Osteocyte (in vitro differentiated cells): ENCODE measurements at regions not wholly inside any gene's neighbourhood (a gene's known extent, or its start where the extent isn't known, plus 50 kb on each side); places are given as distances from the start of the nearest gene placed in this dataset.

Source experiments
- DNase-seq: peaks from one replicate; pipeline ENCODE4 v3.0.0; 2021; ENCODE audit warnings: mixed read lengths; ENCODE audit not compliant: unreplicated experiment; ENCODE audit errors: extremely low spot score
- H3K27ac Mint-ChIP-seq: one replicate; pipeline ENCODE4 v1.8.0; 2021; ENCODE audit warnings: mild to moderate bottlenecking, mixed read lengths; ENCODE audit not compliant: unreplicated experiment
- H3K27me3 Mint-ChIP-seq: one replicate; pipeline ENCODE4 v1.8.0; 2021; ENCODE audit warnings: mixed read lengths; ENCODE audit not compliant: unreplicated experiment
- H3K36me3 Mint-ChIP-seq: one replicate; pipeline ENCODE4 v1.8.0; 2021; ENCODE audit warnings: mixed read lengths; ENCODE audit not compliant: unreplicated experiment
- H3K4me1 Mint-ChIP-seq: one replicate; pipeline ENCODE4 v1.8.0; 2021; ENCODE audit warnings: mixed read lengths; ENCODE audit not compliant: unreplicated experiment
- H3K4me3 Mint-ChIP-seq: one replicate; pipeline ENCODE4 v1.8.0; 2021; ENCODE audit warnings: mild to moderate bottlenecking, moderate library complexity, mixed read lengths; ENCODE audit not compliant: unreplicated experiment
- H3K9me3 Mint-ChIP-seq: one replicate; pipeline ENCODE4 v1.8.0; 2021; ENCODE audit warnings: mixed read lengths; ENCODE audit not compliant: unreplicated experiment
- CTCF ChIP-seq: fragments of 200-600 bp; sonication (generic); IDR thresholded peaks from 2 replicates; pipeline ENCODE4 v1.5.0; 2021; ENCODE audit warnings: antibody characterized with exemption, mild to moderate bottlenecking, moderate library complexity

GRCh38 chr3:163809540-163809993, 1268.7 kb downstream of the SI start:
- TF ChIP-seq CTCF, result no peak
- H3K27ac Mint-ChIP-seq, result no peak overlapping the region
- DNase-seq, result no peak
- no peak overlapping the region for H3K4me3 Mint-ChIP-seq
- no peaks in the 10 kb centered on the region for H3K9me3 Mint-ChIP-seq
- H3K36me3 Mint-ChIP-seq, result no peaks in the 10 kb centered on the region
- no peaks in the 10 kb centered on the region for H3K27me3 Mint-ChIP-seq
- peaks cover 3% of the 10 kb centered on the region for H3K4me1 Mint-ChIP-seq

- TF ChIP-seq CTCF, result no peak
- Mint-ChIP-seq H3K27ac (no peak overlapping the region), H3K27me3 (no peaks in the 10 kb centered on the region), H3K9me3 (peaks cover 12% of the 10 kb centered on the region), H3K36me3 (no peaks in the 10 kb centered on the region), H3K4me3 (no peak overlapping the region), H3K4me1 (no peaks in the 10 kb centered on the region)
- DNase-seq, result no peak
Measured at GRCh38 chr3:163786416-163786815, 1291.9 kb downstream of the SI start.

GRCh38 chr3:163785693-163786092, 1292.6 kb downstream of the SI start:
- no peaks in the 10 kb centered on the region for H3K27me3 Mint-ChIP-seq
- no peak overlapping the region for H3K27ac Mint-ChIP-seq
- DNase-seq, result no peak
- peak; percentile 32 for TF ChIP-seq CTCF
- no peaks in the 10 kb centered on the region for H3K4me1 Mint-ChIP-seq
- no peak overlapping the region for H3K4me3 Mint-ChIP-seq
- H3K36me3 Mint-ChIP-seq, result no peaks in the 10 kb centered on the region
- peaks cover 15% of the 10 kb centered on the region for H3K9me3 Mint-ChIP-seq

GRCh38 chr3:163779396-163780344, 1298.6 kb downstream of the SI start:
- Mint-ChIP-seq H3K4me3 (no peak overlapping the region), H3K27ac (no peak overlapping the region), H3K36me3 (no peaks in the 10 kb centered on the region), H3K9me3 (peaks cover 17% of the 10 kb centered on the region), H3K27me3 (no peaks in the 10 kb centered on the region), H3K4me1 (peaks cover 13% of the 10 kb centered on the region)
- TF ChIP-seq CTCF, result no peak
- peak; percentile 59 for DNase-seq

GRCh38 chr3:163776743-163777142, 1301.6 kb downstream of the SI start:
- H3K36me3 Mint-ChIP-seq, result no peaks in the 10 kb centered on the region
- H3K9me3 Mint-ChIP-seq, result peaks cover 16% of the 10 kb centered on the region
- H3K4me1 Mint-ChIP-seq, result peaks cover 16% of the 10 kb centered on the region
- H3K4me3 Mint-ChIP-seq, result no peak overlapping the region
- no peaks in the 10 kb centered on the region for H3K27me3 Mint-ChIP-seq
- DNase-seq, result no peak
- no peak for TF ChIP-seq CTCF
- peak overlapping the region; percentile 11 for H3K27ac Mint-ChIP-seq
